WERI-Rb-1 (cell line): ENCODE measurements at regions not wholly inside any gene's neighbourhood (a gene's known extent, or its start where the extent isn't known, plus 50 kb on each side); places are given as distances from the start of the nearest gene placed in this dataset.
A peak's percentile ranks its signal among the peaks of the same experiment; 100 is the strongest.
"Not testable (repeated sequence)": the region's sequence is repeated elsewhere in the genome, so short reads cannot be mapped to it uniquely, and the experiment has no call there.

Experiments used
- DNase-seq: peaks from one replicate; pipeline ENCODE4 v3.0.0-alpha.2; 2020
- H3K27ac ChIP-seq: fragments of 250-450 bp; sonication (Bioruptor Pico); 2 replicates; pipeline ENCODE4 v1.5.1; 2020; ENCODE audit warnings: mild to moderate bottlenecking, moderate library complexity
- H3K27me3 ChIP-seq: fragments of 250-450 bp; sonication (Bioruptor Pico); 2 replicates; pipeline ENCODE4 v1.5.1; 2021; ENCODE audit warnings: mild to moderate bottlenecking, low read depth, moderate library complexity; ENCODE audit not compliant: insufficient read depth, severe bottlenecking
- H3K36me3 ChIP-seq: fragments of 250-450 bp; sonication (Bioruptor Pico); 2 replicates; pipeline ENCODE4 v1.5.1; 2020; ENCODE audit warnings: mild to moderate bottlenecking, moderate library complexity
- H3K4me3 ChIP-seq: 2 replicates; pipeline ENCODE4 v1.5.1; 2011; ENCODE audit warnings: low read depth, mild to moderate bottlenecking, control low read depth, low read length
- H3K9me3 ChIP-seq: fragments of 250-450 bp; sonication (Bioruptor Pico); 2 replicates; pipeline ENCODE4 v1.5.1; 2021; ENCODE audit warnings: mild to moderate bottlenecking, moderate library complexity; ENCODE audit not compliant: severe bottlenecking
- CTCF ChIP-seq: IDR thresholded peaks from 2 replicates; pipeline ENCODE4 v1.5.1; 2011; ENCODE audit warnings: low read depth, mild to moderate bottlenecking, control low read depth, inconsistent platforms, low read length

GRCh38 chr6:1217396-1217795 is 94.5 kb upstream of the FOXQ1 start:
- Histone ChIP-seq H3K27me3 (no peaks in the 10 kb centered on the region), H3K9me3 (no peaks in the 10 kb centered on the region), H3K36me3 (no peaks in the 10 kb centered on the region), H3K4me3 (no peak overlapping the region), H3K27ac (no peak overlapping the region)
- TF ChIP-seq CTCF: no peak
- DNase-seq: no peak

- Histone ChIP-seq H3K36me3 (no peaks in the 10 kb centered on the region), H3K4me3 (no peak overlapping the region), H3K9me3 (no peaks in the 10 kb centered on the region), H3K27ac (no peak overlapping the region), H3K27me3 (no peaks in the 10 kb centered on the region)
- TF ChIP-seq CTCF: no peak
- no peak for DNase-seq
Observed at GRCh38 chr6:1216488-1216974, 95.4 kb upstream of the FOXQ1 start.

- DNase-seq: no peak
- no peaks in the 10 kb centered on the region for H3K9me3 ChIP-seq
- no peak overlapping the region for H3K27ac ChIP-seq
- H3K4me3 ChIP-seq: no peak overlapping the region
- no peaks in the 10 kb centered on the region for H3K36me3 ChIP-seq
- TF ChIP-seq CTCF: no peak
- H3K27me3 ChIP-seq: no peaks in the 10 kb centered on the region
Observed at GRCh38 chr6:1215884-1216487, 95.9 kb upstream of the FOXQ1 start.

- no peaks in the 10 kb centered on the region for H3K9me3 ChIP-seq
- TF ChIP-seq CTCF: peak; percentile 61
Observed at GRCh38 chr6:1215023-1215422, 96.9 kb upstream of the FOXQ1 start.

GRCh38 chr6:1212919-1213318 is 99.0 kb upstream of the FOXQ1 start:
- H3K4me3 ChIP-seq: no peak overlapping the region
- no peaks in the 10 kb centered on the region for H3K27me3 ChIP-seq
- TF ChIP-seq CTCF: no peak
- H3K36me3 ChIP-seq: no peaks in the 10 kb centered on the region
- no peaks in the 10 kb centered on the region for H3K9me3 ChIP-seq
- no peak overlapping the region for H3K27ac ChIP-seq
- DNase-seq: no peak

More at GRCh38 chr6:1215023-1215422, 96.9 kb upstream of the FOXQ1 start:
- H3K36me3 ChIP-seq: no peaks in the 10 kb centered on the region
- no peak for DNase-seq
- H3K27me3 ChIP-seq: no peaks in the 10 kb centered on the region
- no peak overlapping the region for H3K4me3 ChIP-seq
- H3K27ac ChIP-seq: no peak overlapping the region

GRCh38 chr6:1212138-1212537 is 99.8 kb upstream of the FOXQ1 start:
- not testable (repeated sequence) for H3K4me3 ChIP-seq, H3K36me3 ChIP-seq, H3K27ac ChIP-seq, H3K27me3 ChIP-seq, H3K9me3 ChIP-seq, DNase-seq

- not testable (repeated sequence) for DNase-seq, H3K27me3 ChIP-seq, H3K36me3 ChIP-seq, H3K27ac ChIP-seq, H3K9me3 ChIP-seq, H3K4me3 ChIP-seq
Observed at GRCh38 chr6:1210631-1211030, 101.3 kb upstream of the FOXQ1 start.
